ENCODE measurements at regions not wholly inside any gene's neighbourhood (a gene's known extent, or its start where the extent isn't known, plus 50 kb on each side); places are given as distances from the start of the nearest gene placed in this dataset.
A peak's percentile ranks its signal among the peaks of the same experiment; 100 is the strongest.

DNA sequence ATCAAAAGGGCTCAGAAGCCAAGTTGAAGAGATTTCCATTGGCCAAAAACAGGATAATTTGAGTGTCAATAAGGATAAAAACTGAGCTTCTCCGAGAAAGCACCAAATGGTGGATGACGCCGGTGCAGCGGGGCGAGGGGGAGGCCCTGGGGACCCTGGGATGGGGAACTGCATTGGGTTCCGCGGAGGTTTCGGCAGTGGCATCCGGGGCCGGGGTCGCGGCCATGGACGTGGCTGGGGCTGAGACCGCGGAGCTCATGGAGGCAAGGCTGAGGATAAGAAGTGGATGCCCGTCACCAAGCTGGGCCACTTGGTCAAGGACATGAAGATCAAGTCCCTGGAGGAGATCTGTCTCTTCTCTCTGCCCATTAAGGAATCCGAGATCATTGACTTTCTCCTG is 97.2 kb downstream of the DMRTA2 start:
- H3K36me3 ChIP-seq (ENCODE audit: control insufficient read depth, insufficient read depth, low read length) = no peaks in the 10 kb centered on the region
- Mint-ChIP-seq H3K27me3 (ENCODE audit: low read depth in 2 of 2) (peaks cover 24 to 25% of the 10 kb centered on the region in 2 donors), H3K4me1 (no peaks in the 10 kb centered on the region), H3K36me3 (no peaks in the 10 kb centered on the region), H3K4me3 (no peak overlapping the region), H3K9me3 (no peaks in the 10 kb centered on the region), H3K27ac (no peak overlapping the region)
- no peak for DNase-seq
- no peaks in the 10 kb centered on the region for H3K9me3 ChIP-seq (ENCODE audit: control insufficient read depth, insufficient read depth, low read length)
- H3K4me1 ChIP-seq (ENCODE audit: control insufficient read depth, insufficient read depth, low read length) = no peaks in the 10 kb centered on the region
- no peak for ATAC-seq
- TF ChIP-seq, protein P1, sequence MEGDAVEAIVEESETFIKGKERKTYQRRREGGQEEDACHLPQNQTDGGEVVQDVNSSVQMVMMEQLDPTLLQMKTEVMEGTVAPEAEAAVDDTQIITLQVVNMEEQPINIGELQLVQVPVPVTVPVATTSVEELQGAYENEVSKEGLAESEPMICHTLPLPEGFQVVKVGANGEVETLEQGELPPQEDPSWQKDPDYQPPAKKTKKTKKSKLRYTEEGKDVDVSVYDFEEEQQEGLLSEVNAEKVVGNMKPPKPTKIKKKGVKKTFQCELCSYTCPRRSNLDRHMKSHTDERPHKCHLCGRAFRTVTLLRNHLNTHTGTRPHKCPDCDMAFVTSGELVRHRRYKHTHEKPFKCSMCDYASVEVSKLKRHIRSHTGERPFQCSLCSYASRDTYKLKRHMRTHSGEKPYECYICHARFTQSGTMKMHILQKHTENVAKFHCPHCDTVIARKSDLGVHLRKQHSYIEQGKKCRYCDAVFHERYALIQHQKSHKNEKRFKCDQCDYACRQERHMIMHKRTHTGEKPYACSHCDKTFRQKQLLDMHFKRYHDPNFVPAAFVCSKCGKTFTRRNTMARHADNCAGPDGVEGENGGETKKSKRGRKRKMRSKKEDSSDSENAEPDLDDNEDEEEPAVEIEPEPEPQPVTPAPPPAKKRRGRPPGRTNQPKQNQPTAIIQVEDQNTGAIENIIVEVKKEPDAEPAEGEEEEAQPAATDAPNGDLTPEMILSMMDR (IDR thresholded peaks at IDR 0.05) = no peak
- WGBS (ENCODE audit: insufficient coverage) = 93% methylated on average over 17 of the region's 17 CpGs
- intact Hi-C loops (cut with micrococcal nuclease) = no loop called here
- no peak overlapping the region for H3K27ac ChIP-seq (ENCODE audit: low read length)
- no peak overlapping the region for H3K4me3 ChIP-seq (ENCODE audit: low read length)
- no peaks in the 10 kb centered on the region for H3K27me3 ChIP-seq (ENCODE audit: control insufficient read depth, insufficient read depth, low read length)

DNA sequence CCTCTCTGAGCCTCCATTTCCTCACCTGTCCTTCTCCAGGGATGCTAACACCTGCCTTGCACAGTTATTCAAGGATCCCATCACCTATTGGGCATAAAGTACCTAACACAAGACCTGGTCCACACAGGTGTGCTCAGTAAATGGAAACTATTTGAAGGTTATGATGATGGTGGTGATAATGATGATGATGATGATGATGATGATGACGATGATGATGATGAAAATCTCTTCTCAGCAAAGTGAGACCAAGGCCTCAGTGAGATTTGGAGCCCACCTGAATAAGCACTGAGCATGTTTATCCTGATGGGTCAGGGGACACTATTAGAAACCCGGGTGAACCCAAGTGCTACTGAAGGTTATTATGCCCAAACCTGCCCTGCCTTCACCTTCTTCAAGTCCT is 100.7 kb downstream of the DMRTA2 start:
- H3K36me3 Mint-ChIP-seq = no peaks in the 10 kb centered on the region
- H3K4me1 Mint-ChIP-seq = no peaks in the 10 kb centered on the region
- H3K9me3 Mint-ChIP-seq = no peaks in the 10 kb centered on the region
- TF ChIP-seq, protein P1 (IDR thresholded peaks at IDR 0.05) = no peak
- H3K27ac Mint-ChIP-seq = no peak overlapping the region
- no peak for ATAC-seq
- Histone ChIP-seq H3K27me3 (ENCODE audit: control insufficient read depth, insufficient read depth, low read length) (no peaks in the 10 kb centered on the region), H3K36me3 (ENCODE audit: control insufficient read depth, insufficient read depth, low read length) (no peaks in the 10 kb centered on the region), H3K4me3 (ENCODE audit: low read length) (no peak overlapping the region), H3K4me1 (ENCODE audit: control insufficient read depth, insufficient read depth, low read length) (no peaks in the 10 kb centered on the region), H3K9me3 (ENCODE audit: control insufficient read depth, insufficient read depth, low read length) (no peaks in the 10 kb centered on the region), H3K27ac (ENCODE audit: low read length) (no peak overlapping the region)
- H3K4me3 Mint-ChIP-seq = no peak overlapping the region
- peaks cover 18 to 20% of the 10 kb centered on the region in 2 donors for H3K27me3 Mint-ChIP-seq (ENCODE audit: low read depth in 2 of 2)
- intact Hi-C loops (cut with micrococcal nuclease) = no loop called here
- no peak for DNase-seq
- WGBS (ENCODE audit: insufficient coverage) = 58% methylated on average over 2 of the region's 2 CpGs

DNA sequence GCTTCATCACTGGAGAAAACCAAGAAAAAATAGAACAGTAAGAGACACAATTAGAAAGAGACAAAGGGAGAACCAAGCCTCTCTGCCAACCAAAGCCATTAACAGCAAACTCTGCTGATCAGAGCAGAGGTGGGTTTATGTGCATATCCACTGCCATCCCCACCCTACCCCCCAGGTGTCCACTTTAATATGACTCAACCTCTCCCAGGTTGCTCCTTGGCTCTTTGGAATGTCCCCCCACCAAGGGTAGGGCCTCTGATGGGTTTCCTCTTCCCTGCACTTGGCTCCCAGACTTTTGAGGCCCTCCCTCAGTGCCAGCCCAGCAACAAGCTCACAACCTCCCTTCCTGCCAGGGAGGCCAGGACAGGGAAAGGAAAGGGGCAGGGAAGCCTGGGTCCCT is 104.8 kb downstream of the DMRTA2 start:
- H3K4me3 ChIP-seq (ENCODE audit: low read length) = no peak overlapping the region
- TF ChIP-seq, protein P1 (IDR thresholded peaks at IDR 0.05) = no peak
- H3K4me3 Mint-ChIP-seq = no peak overlapping the region
- intact Hi-C loops (cut with micrococcal nuclease) = no loop called here
- H3K36me3 ChIP-seq (ENCODE audit: control insufficient read depth, insufficient read depth, low read length) = no peaks in the 10 kb centered on the region
- H3K27me3 Mint-ChIP-seq (ENCODE audit: low read depth in 2 of 2) = peaks cover 12 to 19% of the 10 kb centered on the region in 2 donors
- no peak for ATAC-seq
- H3K9me3 ChIP-seq (ENCODE audit: control insufficient read depth, insufficient read depth, low read length) = no peaks in the 10 kb centered on the region
- no peaks in the 10 kb centered on the region for H3K9me3 Mint-ChIP-seq
- H3K36me3 Mint-ChIP-seq = no peaks in the 10 kb centered on the region
- no peak for DNase-seq
- H3K27ac Mint-ChIP-seq = no peak overlapping the region
- no peak overlapping the region for H3K27ac ChIP-seq (ENCODE audit: low read length)
- no peaks in the 10 kb centered on the region for H3K27me3 ChIP-seq (ENCODE audit: control insufficient read depth, insufficient read depth, low read length)
- no peaks in the 10 kb centered on the region for H3K4me1 Mint-ChIP-seq
- no peaks in the 10 kb centered on the region for H3K4me1 ChIP-seq (ENCODE audit: control insufficient read depth, insufficient read depth, low read length)

DNA sequence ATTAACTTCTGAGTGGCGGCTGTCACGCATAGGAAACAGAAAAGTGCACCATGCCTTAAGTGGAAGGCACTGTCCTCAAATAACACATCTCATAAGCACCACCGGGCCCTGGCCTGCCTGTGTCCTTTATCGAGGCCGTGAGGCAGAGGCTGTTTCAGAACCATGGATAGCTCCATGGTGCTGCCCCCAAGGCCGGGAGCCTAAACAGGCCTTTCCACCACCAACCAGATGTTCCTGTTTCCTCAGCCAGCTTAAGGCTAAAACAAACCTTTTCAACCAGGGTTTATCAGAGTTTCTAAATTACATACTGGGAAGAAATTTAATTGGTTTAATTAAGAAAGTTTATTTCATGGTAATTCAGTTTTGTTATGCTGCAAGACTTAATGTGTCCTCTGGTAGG is 114.4 kb downstream of the DMRTA2 start:
- H3K4me3 ChIP-seq (ENCODE audit: low read length) = no peak overlapping the region
- peaks cover 14 to 16% of the 10 kb centered on the region in 2 donors for H3K27me3 Mint-ChIP-seq (ENCODE audit: low read depth in 2 of 2)
- H3K9me3 ChIP-seq (ENCODE audit: control insufficient read depth, insufficient read depth, low read length) = no peaks in the 10 kb centered on the region
- H3K27me3 ChIP-seq (ENCODE audit: control insufficient read depth, insufficient read depth, low read length) = no peaks in the 10 kb centered on the region
- no peak overlapping the region for H3K4me3 Mint-ChIP-seq
- H3K27ac Mint-ChIP-seq = no peak overlapping the region
- no peaks in the 10 kb centered on the region for H3K4me1 ChIP-seq (ENCODE audit: control insufficient read depth, insufficient read depth, low read length)
- TF ChIP-seq, protein P1 (IDR thresholded peaks at IDR 0.05) = no peak
- H3K36me3 Mint-ChIP-seq = no peaks in the 10 kb centered on the region
- H3K27ac ChIP-seq (ENCODE audit: low read length) = no peak overlapping the region
- intact Hi-C loops (cut with micrococcal nuclease) = no loop called here
- ATAC-seq (peak in 1 of 3 donors; percentile 50), DNase-seq (peak in 1 of 2 donors; percentile 20)
- no peaks in the 10 kb centered on the region for H3K9me3 Mint-ChIP-seq
- no peaks in the 10 kb centered on the region for H3K36me3 ChIP-seq (ENCODE audit: control insufficient read depth, insufficient read depth, low read length)
- no peaks in the 10 kb centered on the region for H3K4me1 Mint-ChIP-seq
- WGBS (ENCODE audit: insufficient coverage) = 11% methylated on average over 6 of the region's 6 CpGs

Measured in natural killer cell (primary cell).